BE2C (cell line): ENCODE measurements at regions not wholly inside any gene's neighbourhood (a gene's known extent, or its start where the extent isn't known, plus 50 kb on each side); places are given as distances from the start of the nearest gene placed in this dataset.
"Not testable (repeated sequence)": the region's sequence is repeated elsewhere in the genome, so short reads cannot be mapped to it uniquely, and the experiment has no call there.

ENCODE experiments used
- DNase-seq: peaks from one replicate; pipeline ENCODE4 v3.0.0-alpha.2; 2020
- H3K27me3 ChIP-seq: fragments of 250-450 bp; sonication (Bioruptor Pico); 2 replicates; pipeline ENCODE4 v1.5.1; 2020; ENCODE audit warnings: mild to moderate bottlenecking
- H3K36me3 ChIP-seq: fragments of 250-450 bp; sonication (Bioruptor Pico); 2 replicates; pipeline ENCODE4 v1.5.1; 2020; ENCODE audit warnings: mild to moderate bottlenecking
- H3K4me1 ChIP-seq: fragments of 250-450 bp; sonication (Bioruptor Pico); 2 replicates; pipeline ENCODE4 v1.5.1; 2020
- H3K4me3 ChIP-seq: 2 replicates; pipeline ENCODE4 v1.5.1; 2011; ENCODE audit warnings: low read depth, low read length
- H3K9me3 ChIP-seq: fragments of 250-450 bp; sonication (Bioruptor Pico); 2 replicates; pipeline ENCODE4 v1.5.1; 2020
- TF ChIP-seq, protein P1 (sequence below): IDR thresholded peaks from 2 replicates; pipeline ENCODE4 v1.5.1; 2012; ENCODE audit warnings: mild to moderate bottlenecking, low read depth, low read length

DNA sequence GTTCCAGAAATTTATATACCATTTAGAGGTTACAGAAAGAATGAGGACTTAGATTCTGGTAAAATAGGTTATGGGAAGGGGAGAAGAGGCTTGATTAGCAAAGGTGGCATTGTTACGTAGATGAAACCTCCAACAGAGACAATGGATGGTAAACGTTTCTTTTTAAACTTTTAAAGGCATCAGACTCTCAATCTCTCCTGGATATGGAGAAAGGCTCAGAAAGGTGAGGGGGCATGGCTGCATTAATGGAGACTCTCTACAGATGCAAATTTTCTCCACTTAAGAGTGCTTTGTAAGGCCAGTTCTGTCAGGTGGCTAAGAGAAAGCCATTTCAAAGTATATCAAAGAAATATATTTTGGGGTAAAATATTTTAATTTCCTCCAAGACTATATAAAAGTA, 240.9 kb upstream of the PTER start:
- no peaks in the 10 kb centered on the region for H3K27me3 ChIP-seq
- no peak overlapping the region for H3K4me3 ChIP-seq
- no peaks in the 10 kb centered on the region for H3K4me1 ChIP-seq
- TF ChIP-seq, protein P1, sequence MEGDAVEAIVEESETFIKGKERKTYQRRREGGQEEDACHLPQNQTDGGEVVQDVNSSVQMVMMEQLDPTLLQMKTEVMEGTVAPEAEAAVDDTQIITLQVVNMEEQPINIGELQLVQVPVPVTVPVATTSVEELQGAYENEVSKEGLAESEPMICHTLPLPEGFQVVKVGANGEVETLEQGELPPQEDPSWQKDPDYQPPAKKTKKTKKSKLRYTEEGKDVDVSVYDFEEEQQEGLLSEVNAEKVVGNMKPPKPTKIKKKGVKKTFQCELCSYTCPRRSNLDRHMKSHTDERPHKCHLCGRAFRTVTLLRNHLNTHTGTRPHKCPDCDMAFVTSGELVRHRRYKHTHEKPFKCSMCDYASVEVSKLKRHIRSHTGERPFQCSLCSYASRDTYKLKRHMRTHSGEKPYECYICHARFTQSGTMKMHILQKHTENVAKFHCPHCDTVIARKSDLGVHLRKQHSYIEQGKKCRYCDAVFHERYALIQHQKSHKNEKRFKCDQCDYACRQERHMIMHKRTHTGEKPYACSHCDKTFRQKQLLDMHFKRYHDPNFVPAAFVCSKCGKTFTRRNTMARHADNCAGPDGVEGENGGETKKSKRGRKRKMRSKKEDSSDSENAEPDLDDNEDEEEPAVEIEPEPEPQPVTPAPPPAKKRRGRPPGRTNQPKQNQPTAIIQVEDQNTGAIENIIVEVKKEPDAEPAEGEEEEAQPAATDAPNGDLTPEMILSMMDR, result no peak
- DNase-seq, result no peak
- H3K36me3 ChIP-seq, result no peaks in the 10 kb centered on the region
- H3K9me3 ChIP-seq, result no peaks in the 10 kb centered on the region

DNA sequence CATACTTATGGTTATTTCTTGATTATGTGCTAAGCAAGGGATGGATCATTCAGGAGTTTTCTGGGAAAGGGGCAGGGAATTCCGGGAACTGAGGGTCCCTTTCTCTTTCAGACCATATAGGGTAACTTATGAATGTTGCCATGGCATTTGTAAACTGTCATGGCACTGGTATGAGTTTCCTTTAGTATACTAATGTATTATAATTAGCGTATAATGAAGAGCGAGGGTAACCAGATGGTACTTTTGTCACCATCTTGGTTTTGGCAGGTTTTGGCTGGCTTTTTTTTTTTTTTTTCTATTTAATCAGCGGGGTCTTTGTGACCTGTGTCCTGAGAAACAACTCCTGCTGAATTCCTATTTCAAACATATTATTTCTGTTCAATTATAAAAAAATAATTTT, 237.6 kb upstream of the PTER start:
- H3K9me3 ChIP-seq, result no peaks in the 10 kb centered on the region

DNA sequence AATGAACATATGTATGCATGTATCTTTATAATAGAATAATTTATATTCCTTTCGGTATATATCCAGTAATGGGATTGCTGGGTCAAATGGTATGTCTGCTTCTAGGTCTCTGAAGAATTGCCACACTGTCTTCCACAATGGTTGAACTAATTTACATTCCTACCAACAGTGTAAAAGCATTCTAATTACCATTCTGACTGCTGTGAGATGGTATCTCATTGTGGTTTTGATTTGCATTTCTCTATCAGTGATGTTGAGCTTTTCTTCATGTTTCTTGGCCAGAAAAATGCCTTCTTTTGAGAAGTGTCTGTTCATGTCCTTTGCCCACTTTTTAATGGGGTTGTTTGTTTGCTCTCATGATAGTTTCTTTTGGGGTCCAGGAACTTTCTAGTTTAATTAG, 213.2 kb upstream of the PTER start:
- H3K4me1 ChIP-seq, DNase-seq, H3K9me3 ChIP-seq, H3K36me3 ChIP-seq, H3K4me3 ChIP-seq, H3K27me3 ChIP-seq: not testable (repeated sequence)

More for the DNA sequence above, 237.6 kb upstream of the PTER start:
- TF ChIP-seq, protein P1, result no peak
- Histone ChIP-seq H3K4me1 (no peaks in the 10 kb centered on the region), H3K27me3 (no peaks in the 10 kb centered on the region), H3K4me3 (no peak overlapping the region), H3K36me3 (no peaks in the 10 kb centered on the region)
- no peak for DNase-seq

DNA sequence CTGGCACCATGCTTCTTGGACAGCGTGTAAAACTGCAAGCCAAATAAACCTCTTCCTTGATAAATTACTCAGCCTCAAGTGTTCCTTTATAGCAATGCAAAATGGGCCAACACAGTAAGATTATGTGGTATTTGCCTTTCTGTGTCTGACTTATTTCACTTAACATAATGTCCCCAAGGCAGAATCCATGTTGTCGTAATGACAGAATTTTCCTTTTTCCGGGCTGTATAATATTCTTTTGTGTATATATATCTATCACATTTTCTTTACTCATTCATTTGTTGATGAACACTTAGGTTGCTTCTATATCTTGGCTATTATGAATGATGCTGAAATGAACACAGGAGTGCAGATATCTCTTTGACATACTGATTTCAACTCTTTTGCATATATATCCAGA, 209.1 kb upstream of the PTER start:
- Histone ChIP-seq H3K4me3 (no peak overlapping the region), H3K27me3 (no peaks in the 10 kb centered on the region), H3K36me3 (no peaks in the 10 kb centered on the region), H3K4me1 (no peaks in the 10 kb centered on the region), H3K9me3 (no peaks in the 10 kb centered on the region)
- TF ChIP-seq, protein P1, result no peak
- DNase-seq, result no peak

DNA sequence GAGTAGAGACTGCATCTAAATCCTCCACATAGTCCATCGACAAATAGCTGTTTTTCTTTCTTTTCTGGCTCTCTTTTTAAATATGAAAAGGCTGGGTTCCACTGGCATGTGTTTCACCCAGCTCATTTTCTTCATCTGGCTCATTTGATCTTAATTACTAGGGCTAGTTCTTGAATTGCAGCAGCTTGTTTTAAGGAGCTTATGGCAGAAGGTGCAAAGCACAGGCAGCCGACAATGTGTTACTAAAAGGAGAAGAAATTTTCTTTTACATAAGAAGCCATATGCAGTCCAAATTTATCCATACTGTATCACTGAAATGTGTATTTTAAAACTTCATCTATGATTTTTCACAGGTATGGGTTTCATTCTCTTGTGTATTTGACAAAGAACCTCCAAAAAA, 205.6 kb upstream of the PTER start:
- no peak for DNase-seq
- H3K36me3 ChIP-seq, result no peaks in the 10 kb centered on the region
- no peak overlapping the region for H3K4me3 ChIP-seq
- H3K27me3 ChIP-seq, result no peaks in the 10 kb centered on the region
- TF ChIP-seq, protein P1, result no peak
- no peaks in the 10 kb centered on the region for H3K9me3 ChIP-seq
- H3K4me1 ChIP-seq, result no peaks in the 10 kb centered on the region

DNA sequence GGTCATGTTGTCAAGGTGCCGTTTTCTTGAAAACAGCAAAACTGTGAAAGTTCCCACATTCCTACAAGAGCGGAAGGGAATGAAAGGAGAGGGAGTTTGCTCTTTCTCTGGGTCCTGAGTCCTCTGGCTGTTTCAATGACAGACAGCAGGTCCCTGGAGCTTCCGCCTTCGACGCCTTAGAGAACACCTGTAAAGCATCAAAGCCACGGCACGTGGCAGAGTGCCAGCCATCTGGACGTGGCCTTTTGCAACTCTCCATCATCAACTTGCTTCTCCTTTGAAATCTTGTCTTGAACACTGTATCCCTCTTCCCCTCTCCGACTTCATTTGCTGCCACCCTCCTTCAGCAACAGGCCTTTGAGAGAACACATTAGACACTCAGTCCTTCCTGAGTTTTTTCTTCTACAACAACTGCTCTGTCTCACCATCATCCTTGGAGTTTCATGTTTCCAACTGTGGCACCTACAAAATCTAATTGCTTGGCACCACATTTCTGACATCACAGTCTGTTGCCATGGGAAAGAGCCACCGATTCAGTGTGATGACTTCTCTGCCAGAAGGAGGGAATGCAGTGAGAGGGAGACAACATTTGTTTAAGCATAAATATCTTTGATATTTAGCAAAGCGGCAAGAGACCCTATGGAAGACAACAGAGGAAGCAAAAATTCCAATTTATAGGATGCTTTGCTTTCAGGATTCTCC, 204.9 kb upstream of the PTER start:
- no peaks in the 10 kb centered on the region for H3K36me3 ChIP-seq
- H3K27me3 ChIP-seq, result no peaks in the 10 kb centered on the region
- no peak overlapping the region for H3K4me3 ChIP-seq
- H3K4me1 ChIP-seq, result no peaks in the 10 kb centered on the region
- DNase-seq, result no peak
- no peaks in the 10 kb centered on the region for H3K9me3 ChIP-seq
- TF ChIP-seq, protein P1, result no peak

DNA sequence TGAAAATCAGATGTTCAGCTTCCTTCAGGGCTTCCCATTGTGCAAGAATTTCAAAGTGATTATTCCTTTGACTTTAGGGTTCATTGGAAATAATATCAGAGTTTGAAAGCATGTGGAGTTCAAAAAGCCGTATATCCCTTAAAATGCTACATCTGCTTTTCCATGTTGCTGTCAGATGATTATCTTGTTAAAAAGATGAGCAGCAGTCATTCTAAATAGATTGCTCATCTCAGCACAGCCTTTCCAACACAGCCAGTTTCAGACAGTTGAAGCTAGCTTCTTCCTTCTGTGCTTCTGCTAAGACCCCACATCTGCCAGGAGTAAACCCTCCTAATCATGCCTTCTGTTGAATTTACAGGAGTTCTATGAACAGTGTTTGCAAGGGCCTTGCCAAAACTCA, 204.4 kb upstream of the PTER start:
- DNase-seq, result no peak
- H3K36me3 ChIP-seq, result no peaks in the 10 kb centered on the region
- TF ChIP-seq, protein P1, result no peak
- H3K4me3 ChIP-seq, result no peak overlapping the region
- no peaks in the 10 kb centered on the region for H3K9me3 ChIP-seq
- no peaks in the 10 kb centered on the region for H3K27me3 ChIP-seq
- H3K4me1 ChIP-seq, result no peaks in the 10 kb centered on the region
